ENCODE measurements at regions not wholly inside any gene's neighbourhood (a gene's known extent, or its start where the extent isn't known, plus 50 kb on each side); places are given as distances from the start of the nearest gene placed in this dataset.

DNA sequence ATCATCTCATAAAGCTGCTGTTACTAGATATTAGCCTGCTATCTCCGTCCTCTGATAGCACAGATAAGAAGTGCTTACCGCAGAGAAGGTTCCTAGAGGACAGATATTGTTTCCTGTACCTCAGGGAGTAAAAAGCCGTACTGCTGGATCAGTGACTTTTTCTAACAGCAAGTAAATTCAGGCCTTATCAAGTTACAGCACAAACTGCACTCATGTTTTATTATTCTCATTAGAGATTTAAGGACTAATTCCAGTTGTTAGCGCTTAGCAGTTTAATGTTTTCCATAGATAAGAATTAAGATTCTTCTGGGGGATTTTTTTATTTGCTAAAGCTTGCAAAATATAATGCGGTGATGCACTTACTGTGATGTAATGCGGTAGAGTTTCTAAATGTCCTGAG lies 119.0 kb upstream of the OBI1 start:
- Histone ChIP-seq H3K27me3 (ENCODE audit: control insufficient read depth, insufficient read depth, low read length) (no peaks in the 10 kb centered on the region), H3K4me3 (ENCODE audit: low read depth, low read length) (no peak overlapping the region), H3K9me3 (ENCODE audit: control insufficient read depth, insufficient read depth, low read length) (no peaks in the 10 kb centered on the region), H3K27ac (ENCODE audit: low read depth, low read length) (no peak overlapping the region)
- no peak for DNase-seq (ENCODE audit: low read depth, low spot score)
- ChIA-PET CTCF (no interaction called here), POLR2A (no interaction called here)
- TF ChIP-seq, protein P1, sequence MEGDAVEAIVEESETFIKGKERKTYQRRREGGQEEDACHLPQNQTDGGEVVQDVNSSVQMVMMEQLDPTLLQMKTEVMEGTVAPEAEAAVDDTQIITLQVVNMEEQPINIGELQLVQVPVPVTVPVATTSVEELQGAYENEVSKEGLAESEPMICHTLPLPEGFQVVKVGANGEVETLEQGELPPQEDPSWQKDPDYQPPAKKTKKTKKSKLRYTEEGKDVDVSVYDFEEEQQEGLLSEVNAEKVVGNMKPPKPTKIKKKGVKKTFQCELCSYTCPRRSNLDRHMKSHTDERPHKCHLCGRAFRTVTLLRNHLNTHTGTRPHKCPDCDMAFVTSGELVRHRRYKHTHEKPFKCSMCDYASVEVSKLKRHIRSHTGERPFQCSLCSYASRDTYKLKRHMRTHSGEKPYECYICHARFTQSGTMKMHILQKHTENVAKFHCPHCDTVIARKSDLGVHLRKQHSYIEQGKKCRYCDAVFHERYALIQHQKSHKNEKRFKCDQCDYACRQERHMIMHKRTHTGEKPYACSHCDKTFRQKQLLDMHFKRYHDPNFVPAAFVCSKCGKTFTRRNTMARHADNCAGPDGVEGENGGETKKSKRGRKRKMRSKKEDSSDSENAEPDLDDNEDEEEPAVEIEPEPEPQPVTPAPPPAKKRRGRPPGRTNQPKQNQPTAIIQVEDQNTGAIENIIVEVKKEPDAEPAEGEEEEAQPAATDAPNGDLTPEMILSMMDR (IDR thresholded peaks at IDR 0.05; ENCODE audit: low read depth, low read length) = no peak

DNA sequence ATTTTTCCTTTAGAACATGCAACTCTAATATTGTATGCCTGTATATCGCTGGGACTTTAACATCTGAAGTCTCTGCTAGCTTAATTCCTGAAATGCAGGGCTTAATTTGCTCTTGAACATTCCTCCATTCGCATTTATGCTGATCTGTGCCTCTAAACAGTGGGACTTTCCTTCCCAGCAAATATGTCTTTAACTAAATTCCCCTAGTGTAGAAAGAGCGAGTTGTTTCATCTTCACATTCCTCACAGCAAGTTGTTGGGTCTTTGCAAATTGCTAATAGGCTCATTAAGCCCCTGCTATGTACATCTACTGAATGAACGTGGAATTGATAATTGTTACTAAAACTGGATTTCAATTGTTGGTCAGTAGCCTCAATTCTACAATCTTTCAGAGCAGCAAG lies 118.4 kb upstream of the OBI1 start:
- TF ChIP-seq, protein P1 (IDR thresholded peaks at IDR 0.05; ENCODE audit: low read depth, low read length) = no peak
- ChIA-PET CTCF (no interaction called here), POLR2A (no interaction called here)
- Histone ChIP-seq H3K4me3 (ENCODE audit: low read depth, low read length) (no peak overlapping the region), H3K27ac (ENCODE audit: low read depth, low read length) (no peak overlapping the region), H3K9me3 (ENCODE audit: control insufficient read depth, insufficient read depth, low read length) (no peaks in the 10 kb centered on the region), H3K27me3 (ENCODE audit: control insufficient read depth, insufficient read depth, low read length) (no peaks in the 10 kb centered on the region)
- no peak for DNase-seq (ENCODE audit: low read depth, low spot score)

DNA sequence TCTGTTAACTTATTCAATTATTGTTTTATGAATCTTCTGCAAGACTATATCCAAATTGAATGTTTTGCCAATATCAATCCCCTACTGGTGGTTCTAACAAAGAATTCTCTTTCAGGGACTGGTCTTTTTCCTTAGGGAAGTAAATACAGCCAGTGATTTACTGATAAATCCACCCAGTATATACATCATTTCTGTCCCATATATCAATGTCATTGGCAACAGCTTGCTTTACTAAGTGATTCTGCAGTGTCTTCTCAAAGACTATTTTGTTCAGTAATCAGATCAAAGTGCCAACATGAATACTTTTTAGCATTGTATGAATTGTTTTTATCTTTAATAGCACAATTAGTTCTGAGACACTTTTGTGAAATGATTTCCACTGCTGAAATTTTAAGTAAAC lies 114.0 kb upstream of the OBI1 start:
- H3K27ac ChIP-seq (ENCODE audit: low read depth, low read length) = no peak overlapping the region
- ChIA-PET POLR2A (no interaction called here), CTCF (no interaction called here)
- H3K9me3 ChIP-seq (ENCODE audit: control insufficient read depth, insufficient read depth, low read length) = no peaks in the 10 kb centered on the region
- H3K4me3 ChIP-seq (ENCODE audit: low read depth, low read length) = no peak overlapping the region
- TF ChIP-seq, protein P1 (IDR thresholded peaks at IDR 0.05; ENCODE audit: low read depth, low read length) = no peak
- no peaks in the 10 kb centered on the region for H3K27me3 ChIP-seq (ENCODE audit: control insufficient read depth, insufficient read depth, low read length)
- DNase-seq (ENCODE audit: low read depth, low spot score) = no peak

DNA sequence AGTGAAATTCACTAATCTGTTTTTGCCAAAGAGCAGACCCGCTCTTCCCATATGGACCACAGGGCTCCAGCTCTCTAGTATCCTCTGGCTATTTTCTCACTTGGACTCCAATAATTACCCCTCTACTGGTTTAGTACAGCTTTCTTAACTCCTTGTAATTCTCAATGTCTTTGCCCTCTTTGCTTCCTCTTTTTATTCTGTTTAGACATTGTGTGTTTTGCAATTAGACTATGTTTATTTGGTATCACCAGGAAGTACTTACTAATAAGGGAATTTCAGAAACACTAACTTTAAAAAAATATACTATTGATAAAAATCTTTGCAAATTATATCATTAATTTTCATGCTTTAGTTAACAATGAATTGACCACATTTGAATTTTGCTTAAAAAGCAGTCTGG lies 111.6 kb upstream of the OBI1 start:
- ChIA-PET CTCF (no interaction called here), POLR2A (no interaction called here)
- H3K27ac ChIP-seq (ENCODE audit: low read depth, low read length) = no peak overlapping the region
- no peak overlapping the region for H3K4me3 ChIP-seq (ENCODE audit: low read depth, low read length)
- no peaks in the 10 kb centered on the region for H3K9me3 ChIP-seq (ENCODE audit: control insufficient read depth, insufficient read depth, low read length)
- TF ChIP-seq, protein P1 (IDR thresholded peaks at IDR 0.05; ENCODE audit: low read depth, low read length) = no peak
- no peaks in the 10 kb centered on the region for H3K27me3 ChIP-seq (ENCODE audit: control insufficient read depth, insufficient read depth, low read length)
- no peak for DNase-seq (ENCODE audit: low read depth, low spot score)

GRCh38 chr13:78768950-78769349 lies 110.0 kb upstream of the OBI1 start:
- no peak for DNase-seq (ENCODE audit: low read depth, low spot score)

More at GRCh38 chr13:78768950-78769349, 110.0 kb upstream of the OBI1 start:
- TF ChIP-seq, protein P1 (IDR thresholded peaks at IDR 0.05; ENCODE audit: low read depth, low read length) = no peak
- CTCF ChIA-PET = no interaction called here
- Histone ChIP-seq H3K9me3 (ENCODE audit: control insufficient read depth, insufficient read depth, low read length) (no peaks in the 10 kb centered on the region), H3K27ac (ENCODE audit: low read depth, low read length) (no peak overlapping the region), H3K4me3 (ENCODE audit: low read depth, low read length) (no peak overlapping the region), H3K27me3 (ENCODE audit: control insufficient read depth, insufficient read depth, low read length) (no peaks in the 10 kb centered on the region)
- POLR2A ChIA-PET = no interaction called here

All from AG04450 (cell line).